H1 (cell line): ENCODE measurements at regions not wholly inside any gene's neighbourhood (a gene's known extent, or its start where the extent isn't known, plus 50 kb on each side); places are given as distances from the start of the nearest gene placed in this dataset.

Source experiments
- EP300 ChIP-seq, 2 experiments: IDR thresholded peaks; 1 replicate in 1 of 2; 2 replicates in 1 of 2; pipeline ENCODE4 v1.6.1; 2011 to 2012; ENCODE audit warnings: low read depth in 2 of 2, low read length in 2 of 2, mild to moderate bottlenecking in 2 of 2, borderline replicate concordance in 1 of 2, inconsistent platforms in 1 of 2, moderate library complexity in 1 of 2
- EZH2 ChIP-seq: fragments of 200-600 bp; sonication (generic); IDR thresholded peaks from 2 replicates; pipeline ENCODE4 v1.7.1; 2012; ENCODE audit warnings: low read depth, mild to moderate bottlenecking, moderate library complexity, low read length, inconsistent platforms; ENCODE audit not compliant: severe bottlenecking
- JUN ChIP-seq: IDR thresholded peaks from 2 replicates; pipeline ENCODE4 v1.6.1; 2011; ENCODE audit warnings: low read depth, mild to moderate bottlenecking, improper control_type of control experiment, low read length
- KDM5A ChIP-seq: fragments of 200-600 bp; IDR thresholded peaks from 2 replicates; pipeline ENCODE4 v1.7.1; 2012; ENCODE audit warnings: mild to moderate bottlenecking, low read length, inconsistent platforms, mixed read lengths
- SAP30 ChIP-seq: fragments of 300-600 bp; sonication (generic); IDR thresholded peaks from 2 replicates; pipeline ENCODE4 v1.7.1; 2012; ENCODE audit warnings: low read length, moderate library complexity, mild to moderate bottlenecking, inconsistent platforms; ENCODE audit not compliant: insufficient read depth, insufficient replicate concordance
- ZNF274 ChIP-seq: IDR thresholded peaks from 2 replicates; pipeline ENCODE4 v1.7.0; 2012; ENCODE audit warnings: low read length, borderline replicate concordance; ENCODE audit errors: extremely low read depth
- TF ChIP-seq, protein P1 (sequence below): IDR thresholded peaks from 2 replicates; pipeline ENCODE4 v1.6.1; 2012; ENCODE audit warnings: inconsistent platforms
- TF ChIP-seq, protein P2 (sequence below): IDR thresholded peaks from 2 replicates; pipeline ENCODE4 v1.6.1; 2011; ENCODE audit warnings: low read length, improper control_type of control experiment

DNA sequence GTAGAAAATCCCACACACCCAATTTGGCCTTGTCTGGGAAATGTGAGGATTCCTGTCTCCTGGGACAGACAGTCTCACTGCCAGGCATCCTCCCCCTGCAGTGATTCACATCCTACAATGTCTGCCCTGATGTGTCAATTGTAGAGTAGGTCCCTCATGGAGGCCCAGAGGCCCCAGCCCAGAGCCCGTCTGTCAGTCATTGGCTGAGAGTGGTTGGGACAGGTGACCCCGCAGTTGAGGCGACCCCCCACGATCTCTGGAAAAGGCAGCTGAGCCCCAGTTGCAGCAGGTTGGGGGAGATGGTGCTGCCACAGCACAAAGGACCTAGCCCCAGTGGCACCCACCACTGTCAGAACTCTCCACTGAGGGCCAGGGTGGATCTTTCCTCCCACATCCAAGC lies 84.3 kb upstream of the INSIG1 start (continued):
- TF ChIP-seq, protein P1, sequence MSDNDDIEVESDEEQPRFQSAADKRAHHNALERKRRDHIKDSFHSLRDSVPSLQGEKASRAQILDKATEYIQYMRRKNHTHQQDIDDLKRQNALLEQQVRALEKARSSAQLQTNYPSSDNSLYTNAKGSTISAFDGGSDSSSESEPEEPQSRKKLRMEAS: no peak
- TF ChIP-seq, protein P2, sequence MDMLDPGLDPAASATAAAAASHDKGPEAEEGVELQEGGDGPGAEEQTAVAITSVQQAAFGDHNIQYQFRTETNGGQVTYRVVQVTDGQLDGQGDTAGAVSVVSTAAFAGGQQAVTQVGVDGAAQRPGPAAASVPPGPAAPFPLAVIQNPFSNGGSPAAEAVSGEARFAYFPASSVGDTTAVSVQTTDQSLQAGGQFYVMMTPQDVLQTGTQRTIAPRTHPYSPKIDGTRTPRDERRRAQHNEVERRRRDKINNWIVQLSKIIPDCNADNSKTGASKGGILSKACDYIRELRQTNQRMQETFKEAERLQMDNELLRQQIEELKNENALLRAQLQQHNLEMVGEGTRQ: no peak
- TF ChIP-seq KDM5A (no peak), JUN (no peak), ZNF274 (no peak), EP300 (IDR thresholded peaks at IDR 0.05; ENCODE audit: borderline replicate concordance in 1 of 2, low read depth in 2 of 2, low read length in 2 of 2) (no peak), SAP30 (no peak), EZH2 (no peak)
